Urothelium cell line (cell line): ENCODE measurements at regions not wholly inside any gene's neighbourhood (a gene's known extent, or its start where the extent isn't known, plus 50 kb on each side); places are given as distances from the start of the nearest gene placed in this dataset.
A peak's percentile ranks its signal among the peaks of the same experiment; 100 is the strongest.

Source experiments
- DNase-seq: peaks from one replicate; pipeline ENCODE4 v3.0.0; 2011; ENCODE audit warnings: low spot score, mixed read lengths
- FAIRE-seq: peaks from 2 replicates; lab custom pipeline; 2011; peaks lifted over from hg19 to GRCh38; lab: Jason Lieb, UNC

- FAIRE-seq (no peak), DNase-seq (no peak)
These were observed 289.1 kb downstream of the ICE1 start for GRCh38 chr5:5711592-5711991.

DNA sequence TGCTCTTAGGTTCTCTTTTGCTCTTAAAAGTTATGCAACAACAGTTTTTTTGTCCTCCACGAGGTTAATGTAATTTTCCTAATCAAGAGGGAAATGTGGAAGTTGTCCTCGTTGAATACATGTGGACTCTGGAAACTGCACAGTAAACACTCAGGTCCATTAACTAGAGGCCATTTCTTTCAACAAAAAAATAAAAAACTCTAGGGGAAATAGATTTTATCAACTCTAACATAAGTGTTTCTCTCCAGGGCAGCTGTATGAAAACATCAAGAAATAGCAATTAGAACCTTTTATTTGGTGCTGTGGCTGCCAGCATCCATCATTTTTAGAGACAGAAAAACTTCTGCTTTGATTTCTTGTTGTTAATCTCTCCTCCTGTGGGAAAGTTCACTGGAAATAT lies 288.6 kb downstream of the ICE1 start:
- DNase-seq (no peak), FAIRE-seq (no peak)

DNA sequence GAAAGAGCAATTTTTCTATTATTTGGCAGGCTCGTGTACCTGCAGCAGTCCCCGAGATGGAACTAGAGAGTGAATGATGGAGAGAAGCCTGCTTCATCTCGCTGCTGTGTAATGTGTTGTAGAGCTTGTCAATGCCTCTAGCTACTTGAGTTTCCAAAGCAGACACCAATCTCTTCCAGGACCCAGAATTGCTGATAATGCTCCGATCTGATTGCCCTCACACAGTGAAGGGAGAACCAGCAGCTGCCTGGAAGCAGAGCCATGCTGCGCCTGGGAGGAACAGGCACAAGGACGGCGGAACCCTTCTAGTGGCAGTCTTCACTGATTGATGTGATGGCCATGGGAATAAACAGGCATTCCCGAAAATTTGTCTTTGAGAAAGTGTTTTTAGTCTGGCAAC lies 288.0 kb downstream of the ICE1 start:
- FAIRE-seq (no peak), DNase-seq (no peak)

DNA sequence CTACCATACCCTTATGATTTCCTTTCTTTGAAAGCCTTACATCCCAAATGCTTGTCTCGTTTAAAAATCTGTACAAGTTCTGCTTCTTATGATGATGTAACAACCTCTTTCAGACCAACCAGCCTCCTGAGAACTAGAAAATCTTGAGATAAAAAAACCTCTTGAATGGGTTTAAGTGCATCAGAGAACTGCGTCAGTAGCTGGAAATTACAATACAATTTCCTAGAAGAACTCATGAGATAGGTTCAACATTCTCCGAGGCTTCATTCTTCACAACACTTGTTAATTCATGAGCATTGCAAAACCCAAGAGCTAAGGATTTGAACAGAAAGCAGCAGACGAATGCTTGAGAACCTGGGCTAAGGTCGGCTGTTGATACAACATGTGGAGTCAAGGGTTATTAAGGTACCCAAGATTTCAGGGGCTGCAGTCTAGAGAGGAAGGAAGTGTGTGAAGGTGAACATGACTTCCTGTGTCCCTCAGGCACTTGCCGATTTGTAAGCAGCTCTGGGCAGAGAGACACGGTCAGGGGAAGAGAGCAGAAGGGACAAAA lies 286.0 kb downstream of the ICE1 start:
- DNase-seq: no peak
- FAIRE-seq: no peak

GRCh38 chr5:5705010-5705409 lies 282.5 kb downstream of the ICE1 start:
- no peak for DNase-seq
- FAIRE-seq: no peak

DNA sequence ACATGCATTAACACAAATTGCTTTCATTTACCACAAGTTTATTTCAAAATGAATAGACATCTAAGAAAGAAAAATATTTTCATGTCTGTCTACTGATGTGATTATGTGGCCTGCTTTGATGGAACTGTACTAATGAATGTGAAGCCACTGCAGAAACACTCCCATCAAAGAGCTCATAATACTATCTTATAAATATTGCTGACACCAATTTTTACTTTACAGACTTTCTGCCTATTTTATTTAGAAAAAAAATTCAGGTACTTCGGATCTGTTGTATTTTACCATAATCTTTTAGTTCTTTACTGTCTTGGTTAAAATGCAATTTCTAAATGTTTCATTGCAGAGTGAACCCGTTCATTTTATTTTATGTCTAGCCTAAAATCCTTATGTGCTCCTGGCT lies 281.9 kb downstream of the ICE1 start:
- no peak for FAIRE-seq

GRCh38 chr5:5702934-5703333 lies 280.5 kb downstream of the ICE1 start:
- no peak for DNase-seq
- FAIRE-seq: no peak

More for the DNA sequence above, 281.9 kb downstream of the ICE1 start:
- DNase-seq: no peak

- FAIRE-seq: no peak
- DNase-seq: no peak
These were observed 278.1 kb downstream of the ICE1 start for GRCh38 chr5:5700549-5700948.

DNA sequence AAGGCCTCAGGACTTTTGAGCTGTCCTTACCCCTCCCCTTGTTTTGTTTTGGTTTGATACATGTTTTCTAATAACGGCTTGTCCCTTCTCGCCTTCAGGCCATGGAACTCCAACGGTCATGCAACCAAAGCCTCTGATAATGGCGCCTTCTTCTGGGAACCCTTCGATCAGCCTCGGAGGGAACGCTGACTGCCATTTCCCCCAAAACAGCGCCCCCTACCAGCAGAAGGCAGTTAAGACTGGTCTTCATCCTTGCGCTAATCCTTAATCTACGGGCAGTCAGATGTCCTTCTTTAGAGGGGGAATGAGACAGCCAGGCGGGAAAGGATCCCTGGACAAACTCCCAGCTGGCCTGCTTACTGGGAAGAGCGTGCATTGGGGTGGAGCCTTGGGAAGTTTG lies 276.6 kb downstream of the ICE1 start:
- DNase-seq (no peak), FAIRE-seq (no peak)

DNA sequence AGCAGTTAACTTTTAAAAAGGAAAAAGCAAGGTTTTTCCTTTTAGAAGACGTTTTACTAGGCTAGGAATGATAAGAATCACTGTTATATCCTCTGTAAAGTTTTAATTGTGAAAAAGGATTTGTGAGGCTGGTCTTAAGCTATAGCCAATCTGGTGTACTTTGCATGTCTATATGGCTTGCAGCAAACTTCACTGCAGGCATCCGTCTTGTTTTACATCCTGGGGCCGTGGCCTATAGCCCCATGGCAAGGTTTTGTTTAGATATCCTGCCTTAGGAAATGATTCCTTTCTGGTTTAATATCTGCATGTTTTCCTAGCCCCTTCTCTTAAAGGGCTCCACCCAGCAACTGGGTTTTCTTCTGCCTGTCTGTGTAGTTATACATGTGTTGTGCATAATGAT lies 272.8 kb downstream of the ICE1 start:
- no peak for FAIRE-seq
- no peak for DNase-seq

GRCh38 chr5:5688925-5689310 lies 266.4 kb downstream of the ICE1 start:
- FAIRE-seq: no peak

GRCh38 chr5:5688194-5688924 lies 265.9 kb downstream of the ICE1 start:
- no peak for FAIRE-seq

More at GRCh38 chr5:5688925-5689310, 266.4 kb downstream of the ICE1 start:
- DNase-seq: no peak

DNA sequence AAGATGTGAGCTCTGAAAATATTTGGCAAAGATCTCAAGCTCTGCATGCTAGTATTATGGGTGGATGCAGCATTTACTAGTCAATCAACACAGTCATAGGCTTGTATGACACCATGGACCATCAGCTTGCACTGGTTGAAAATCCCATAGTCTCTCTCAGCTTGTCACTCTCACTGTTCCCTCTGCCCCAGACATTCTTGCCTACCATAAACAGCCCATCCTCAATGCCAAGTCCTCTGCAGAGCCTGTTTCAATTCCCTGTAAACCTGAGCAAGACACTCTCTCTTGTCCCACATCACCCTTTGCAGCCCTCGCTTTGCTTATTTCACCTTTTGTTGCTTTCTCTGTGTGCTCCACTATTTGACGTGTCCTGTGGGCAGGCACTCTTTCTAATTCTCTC lies 264.6 kb downstream of the ICE1 start:
- no peak for FAIRE-seq

More at GRCh38 chr5:5688194-5688924, 265.9 kb downstream of the ICE1 start:
- no peak for DNase-seq

GRCh38 chr5:5686356-5686755 lies 263.9 kb downstream of the ICE1 start:
- FAIRE-seq (no peak), DNase-seq (no peak)

More for the DNA sequence above, 264.6 kb downstream of the ICE1 start:
- DNase-seq: no peak

GRCh38 chr5:5685737-5686136 lies 263.3 kb downstream of the ICE1 start:
- FAIRE-seq: no peak
- DNase-seq: no peak

- no peak for FAIRE-seq
- DNase-seq: no peak
These were observed 260.7 kb downstream of the ICE1 start for GRCh38 chr5:5683174-5683573.

GRCh38 chr5:5678909-5679308 lies 256.4 kb downstream of the ICE1 start:
- DNase-seq (peak; percentile 82), FAIRE-seq (peak; percentile 61)

DNA sequence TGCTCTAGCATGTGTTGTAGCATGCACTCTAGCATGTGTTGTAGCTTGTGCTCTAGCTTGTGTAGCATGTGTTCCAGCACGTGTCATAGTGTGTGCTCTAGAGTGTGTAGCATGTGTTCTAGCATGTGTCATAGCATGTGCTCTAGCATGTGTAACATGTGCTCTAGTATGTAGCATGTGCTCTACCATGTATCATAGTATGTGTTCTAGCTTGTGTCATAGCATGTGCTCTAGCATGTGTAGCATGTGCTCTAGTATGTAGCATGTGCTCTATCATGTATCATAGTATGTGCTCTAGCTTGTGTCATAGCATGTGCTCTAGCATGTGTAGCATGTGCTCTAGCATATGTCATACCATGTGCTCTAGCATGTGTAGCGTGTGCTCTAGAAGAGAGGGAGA lies 255.3 kb downstream of the ICE1 start:
- DNase-seq (no peak), FAIRE-seq (no peak)

DNA sequence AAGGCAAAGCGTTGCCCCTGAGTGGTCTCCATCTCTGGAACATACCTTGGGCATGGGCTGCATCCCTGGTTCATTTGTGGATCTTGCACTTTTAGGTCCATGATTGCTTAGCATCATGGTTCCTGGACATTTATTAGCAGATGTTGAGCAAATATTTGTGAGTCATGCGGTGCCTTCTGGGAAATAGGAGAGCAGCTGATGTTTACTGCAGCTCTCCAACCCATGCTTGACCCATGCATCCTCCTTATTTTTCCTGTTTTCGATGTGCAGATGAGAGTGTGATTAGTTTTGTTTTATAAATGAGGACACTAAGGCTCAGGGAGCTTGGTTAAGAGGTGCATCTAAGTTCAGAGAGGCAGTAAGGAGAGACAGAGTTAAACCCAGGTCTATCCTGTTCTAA lies 253.7 kb downstream of the ICE1 start:
- FAIRE-seq (no peak), DNase-seq (no peak)

GRCh38 chr5:5675511-5675910 lies 253.0 kb downstream of the ICE1 start:
- DNase-seq: no peak
- FAIRE-seq: no peak

GRCh38 chr5:5671823-5672222 lies 249.3 kb downstream of the ICE1 start:
- FAIRE-seq (no peak), DNase-seq (no peak)

- FAIRE-seq (no peak), DNase-seq (no peak)
These were observed 244.7 kb downstream of the ICE1 start for GRCh38 chr5:5667136-5667554.

DNA sequence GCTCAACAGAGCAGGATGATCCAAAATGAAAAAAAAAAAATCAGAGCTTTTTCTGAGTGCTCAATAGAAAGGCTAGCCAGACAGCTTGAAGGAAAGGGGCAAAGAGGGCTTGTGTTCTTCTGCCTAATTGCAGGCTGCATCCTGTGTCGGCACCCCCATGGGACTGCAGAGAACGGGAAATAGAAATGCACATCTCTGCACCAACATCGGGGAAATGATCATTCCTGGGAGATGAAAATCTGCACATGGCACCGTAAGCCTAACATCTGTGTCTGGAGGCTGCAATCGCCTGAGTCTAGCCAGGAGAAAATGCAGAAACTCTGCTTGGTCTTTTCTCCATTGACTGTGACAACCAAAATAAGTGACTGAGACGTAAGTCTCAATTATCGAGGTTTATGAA lies 243.9 kb downstream of the ICE1 start:
- DNase-seq (no peak), FAIRE-seq (no peak)
